ENCODE measurements at regions not wholly inside any gene's neighbourhood (a gene's known extent, or its start where the extent isn't known, plus 50 kb on each side); places are given as distances from the start of the nearest gene placed in this dataset.
"Not testable (repeated sequence)": the region's sequence is repeated elsewhere in the genome, so short reads cannot be mapped to it uniquely, and the experiment has no call there.

- DNase-seq = no peak
Measured at GRCh38 chr2:149863227-149863626, 275.7 kb upstream of the MMADHC start.

GRCh38 chr2:149861034-149861433, 273.5 kb upstream of the MMADHC start:
- DNase-seq = no peak

DNA sequence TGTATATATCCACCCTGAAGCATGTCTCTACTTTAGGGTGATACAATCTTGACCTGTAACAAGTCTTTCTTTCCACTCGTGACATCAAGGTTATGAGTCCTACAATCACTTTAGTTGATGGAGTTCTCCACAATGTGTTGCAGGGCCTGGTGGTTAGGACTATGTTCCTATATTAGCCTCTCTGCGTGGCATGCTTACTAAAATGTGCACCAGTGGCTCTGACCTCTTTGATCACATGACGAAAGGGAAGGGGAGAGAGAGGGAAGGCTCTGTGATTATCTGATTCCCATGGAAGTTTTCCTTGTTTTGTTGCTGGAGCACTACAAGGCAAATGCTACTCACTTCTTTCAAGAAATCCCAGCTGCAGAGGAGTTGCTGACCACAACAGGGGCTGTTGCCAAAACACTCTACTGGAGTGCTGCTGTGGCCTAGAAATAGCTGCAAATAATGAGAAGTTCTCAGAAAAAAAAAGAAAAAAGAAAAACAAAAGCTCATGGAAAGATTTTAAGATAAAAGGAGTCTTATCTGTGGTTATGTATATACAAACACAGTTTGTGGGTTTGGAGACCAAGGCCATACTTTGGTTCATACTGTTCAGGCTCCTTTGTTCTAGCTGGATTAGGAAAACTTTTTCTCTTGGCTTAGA, 272.8 kb upstream of the MMADHC start:
- peak; percentile 79 to 85 for DNase-seq

DNA sequence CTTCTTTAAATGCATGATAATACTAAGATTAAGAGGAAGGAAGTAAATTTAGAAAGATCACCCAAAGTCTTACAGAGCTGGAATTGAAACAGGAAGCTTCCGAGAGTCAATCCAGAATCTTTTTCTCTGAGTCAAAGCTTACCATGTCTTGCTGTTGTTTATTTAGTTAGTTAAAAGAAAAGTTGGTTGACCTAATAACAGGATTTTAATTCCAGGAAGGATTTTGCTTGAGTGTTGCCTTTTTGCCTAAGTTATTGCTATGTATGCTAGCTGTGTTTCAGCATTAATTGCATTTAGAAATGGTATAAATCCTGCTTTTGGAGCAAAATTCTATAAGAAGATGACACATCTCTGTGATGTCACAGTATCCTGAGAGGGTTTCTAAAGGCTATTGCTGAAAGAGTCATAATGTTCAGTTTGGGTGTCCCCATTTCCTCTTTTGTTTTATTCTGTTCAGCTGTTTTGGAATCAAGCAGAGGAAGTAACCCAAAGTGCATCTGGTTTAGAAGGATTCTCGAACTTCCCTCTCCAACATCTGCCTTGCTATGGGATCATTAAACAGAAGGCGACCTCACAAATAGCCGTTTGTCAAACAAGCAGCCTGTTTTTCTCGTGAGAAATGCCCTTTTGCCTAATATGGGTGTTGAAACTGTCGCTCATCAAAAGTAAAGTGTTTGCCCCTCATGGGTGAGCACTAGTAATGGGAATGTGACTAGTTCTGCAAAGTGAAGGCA, 271.5 kb upstream of the MMADHC start:
- no peak for DNase-seq

DNA sequence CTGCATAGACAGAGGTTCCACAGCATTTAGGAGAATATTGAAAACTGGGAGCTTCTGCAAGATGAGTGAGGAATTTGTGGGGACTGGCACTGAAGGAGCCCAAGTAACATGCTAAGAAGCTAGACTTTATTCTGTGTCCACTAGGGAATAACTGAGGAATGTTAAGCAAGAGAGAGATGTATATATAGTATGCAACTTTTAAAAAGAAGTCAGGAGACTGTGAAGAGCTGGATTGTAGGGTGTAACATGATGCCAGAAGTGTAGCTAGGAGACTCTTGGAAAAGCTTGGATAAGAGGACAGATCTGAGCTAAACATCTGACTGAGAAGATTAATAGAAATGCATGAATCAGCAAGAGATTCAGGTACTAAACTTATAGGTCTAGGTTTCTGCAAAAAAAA, 270.6 kb upstream of the MMADHC start:
- DNase-seq = no peak

DNA sequence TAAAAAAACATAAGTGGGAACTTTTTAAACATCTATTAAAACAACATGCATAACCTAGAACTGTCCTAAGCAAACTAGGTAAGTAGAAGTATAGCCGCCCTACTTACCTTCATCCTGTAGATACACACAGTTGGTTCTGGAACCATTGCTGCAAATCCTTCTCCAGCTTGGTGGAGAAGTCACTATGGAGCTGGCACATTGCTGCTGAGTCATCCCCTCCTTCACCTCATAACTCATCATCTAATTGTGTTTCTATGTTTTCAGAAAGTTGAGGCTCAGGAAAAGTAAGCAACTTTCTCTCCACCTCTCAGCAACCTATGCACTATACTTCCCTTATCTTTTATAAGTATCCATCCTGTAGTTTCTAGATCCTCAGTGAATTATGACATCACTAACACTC, 269.8 kb upstream of the MMADHC start:
- no peak for DNase-seq

DNA sequence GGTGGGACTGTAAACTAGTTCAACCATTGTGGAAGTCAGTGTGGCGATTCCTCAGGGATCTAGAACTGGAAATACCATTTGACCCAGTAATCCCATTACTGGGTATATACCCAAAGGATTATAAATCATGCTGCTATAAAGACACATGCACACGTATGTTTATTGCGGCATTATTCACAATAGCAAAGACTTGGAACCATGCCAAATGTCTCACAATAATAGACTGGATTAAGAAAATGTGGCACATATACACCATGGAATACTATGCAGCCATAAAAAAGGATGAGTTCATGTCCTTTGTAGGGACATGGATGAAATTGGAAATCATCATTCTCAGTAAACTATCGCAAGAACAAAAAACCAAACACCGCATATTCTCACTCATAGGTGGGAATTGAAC, 268.3 kb upstream of the MMADHC start:
- not testable (repeated sequence) for DNase-seq

DNA sequence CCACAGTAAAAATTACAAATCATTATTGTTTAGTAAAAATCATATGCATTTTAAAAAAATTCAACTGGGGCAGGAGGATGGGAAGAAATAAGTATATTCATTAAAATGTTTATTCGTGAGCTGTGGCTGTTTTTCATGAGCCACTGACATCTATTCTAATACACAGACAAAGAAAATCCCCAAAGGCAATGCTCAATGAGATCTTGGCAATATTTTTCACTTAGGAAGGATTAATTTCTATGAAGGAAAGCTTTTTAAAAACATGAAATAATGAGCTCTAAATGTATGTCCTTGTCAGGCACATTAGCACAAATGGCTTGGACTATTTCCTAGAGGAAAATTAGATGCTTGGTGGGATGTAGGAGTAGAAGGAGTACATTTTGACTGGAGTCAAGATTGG, 262.0 kb upstream of the MMADHC start:
- DNase-seq = no peak

DNA sequence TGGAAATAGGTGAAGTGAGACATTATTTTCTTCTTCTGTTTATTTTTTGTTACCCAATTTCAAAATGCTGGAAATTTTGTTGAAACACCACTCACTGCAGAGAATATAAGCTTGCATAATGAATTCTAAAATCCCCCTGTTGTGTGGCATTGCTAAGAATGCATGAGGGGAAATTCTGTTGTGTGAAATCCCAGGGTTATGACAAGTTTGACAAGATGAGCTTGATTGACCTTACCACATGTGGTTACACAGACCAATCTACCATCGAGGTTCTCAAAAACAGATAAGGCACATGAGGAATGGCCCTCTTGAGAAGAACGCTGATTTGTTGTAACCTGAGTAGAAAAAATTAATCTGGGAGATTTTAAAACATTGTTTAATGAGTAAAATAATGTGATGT, 261.6 kb upstream of the MMADHC start:
- DNase-seq = no peak

GRCh38 chr2:149841396-149841795, 253.8 kb upstream of the MMADHC start:
- no peak for DNase-seq

- no peak for DNase-seq
Measured at GRCh38 chr2:149832324-149832723, 244.7 kb upstream of the MMADHC start.

- no peak for DNase-seq
Measured at GRCh38 chr2:149828520-149829210, 241.1 kb upstream of the MMADHC start.

DNA sequence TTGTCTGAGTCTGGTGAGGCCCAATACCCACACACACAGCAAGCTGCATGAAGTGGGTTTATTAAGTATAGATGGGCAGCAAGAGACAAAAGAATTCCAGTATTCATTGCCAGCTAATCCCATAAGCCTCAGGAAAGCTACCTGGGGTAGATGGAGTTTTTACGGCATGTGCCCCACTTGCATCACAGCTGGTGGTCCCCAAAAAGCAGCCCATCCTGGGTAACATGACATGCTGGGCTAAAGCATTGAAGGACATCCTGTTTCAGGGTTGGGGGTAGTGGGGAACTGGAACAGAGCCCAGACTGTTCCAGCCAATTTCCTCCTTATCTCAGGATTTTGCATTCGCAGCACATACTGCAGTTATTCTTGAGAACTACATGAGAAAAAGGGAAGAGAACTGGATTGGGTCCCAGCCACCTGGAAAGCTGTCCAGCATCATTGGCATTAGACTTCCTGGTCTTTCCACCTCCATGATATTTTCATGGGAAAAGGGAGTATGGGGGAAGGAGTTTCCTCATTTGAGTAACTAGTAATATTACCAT, 240.1 kb upstream of the MMADHC start:
- DNase-seq = peak in 1 of 2 donors; percentile 21

GRCh38 chr2:149826471-149827125, 239.0 kb upstream of the MMADHC start:
- DNase-seq = no peak

DNA sequence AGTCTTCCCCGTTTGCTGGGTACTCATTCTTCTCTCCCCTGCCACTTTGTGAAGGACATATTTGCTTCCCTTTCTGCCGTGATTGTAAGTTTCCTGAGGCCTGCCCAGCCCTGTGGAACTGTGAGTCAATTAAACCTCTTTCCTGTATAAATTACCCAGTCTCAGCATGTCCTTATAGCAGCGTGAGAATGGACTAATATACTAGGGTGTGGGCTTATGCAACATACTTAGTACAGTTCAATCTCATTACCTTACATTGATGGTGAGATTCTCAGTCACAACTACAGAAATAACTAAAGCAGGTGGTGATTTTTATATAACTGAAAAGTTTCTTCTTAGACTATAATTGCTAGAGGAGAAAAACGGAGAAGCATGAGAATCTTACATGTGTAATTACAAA, 237.9 kb upstream of the MMADHC start:
- DNase-seq = no peak

- no peak for DNase-seq
Measured at GRCh38 chr2:149824136-149824535, 236.6 kb upstream of the MMADHC start.

GRCh38 chr2:149819356-149819957, 231.9 kb upstream of the MMADHC start:
- no peak for DNase-seq

DNA sequence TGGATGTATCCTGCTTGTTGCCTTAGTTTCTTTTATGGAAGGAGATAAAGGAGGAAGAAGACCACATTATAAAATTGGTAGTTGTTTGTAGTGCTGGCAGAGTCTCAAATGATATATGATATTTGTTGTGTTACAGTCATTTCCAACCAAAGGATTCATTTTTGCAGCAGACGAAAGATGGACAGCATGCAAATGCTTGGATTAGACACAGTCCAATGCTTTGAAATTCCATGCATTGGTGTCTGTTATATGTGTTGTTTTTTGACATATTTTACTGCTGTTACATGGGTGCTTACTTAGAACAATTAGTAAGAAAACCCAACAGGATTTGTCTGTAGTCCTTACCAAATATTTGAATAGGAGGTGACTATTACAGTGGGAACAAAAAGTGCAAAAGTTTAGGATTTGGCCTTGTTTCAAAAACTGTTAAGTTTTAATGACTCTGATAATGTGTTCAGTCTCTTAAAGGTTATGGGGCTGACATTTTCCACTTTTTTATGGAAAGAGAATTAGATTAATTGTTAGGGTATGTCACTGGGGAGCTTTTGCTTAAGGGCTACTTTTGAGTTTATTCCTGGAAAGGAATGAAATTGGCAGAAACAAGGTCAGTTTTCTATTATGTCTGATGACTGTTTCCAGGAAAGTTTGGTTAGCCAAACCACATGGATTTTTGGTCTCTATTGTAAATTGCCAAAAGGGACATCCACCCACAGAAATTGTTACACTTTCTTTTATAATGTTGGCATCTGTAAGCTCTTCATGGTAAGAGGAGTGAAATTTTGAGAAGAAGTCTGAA, 229.4 kb upstream of the MMADHC start:
- DNase-seq = no peak

DNA sequence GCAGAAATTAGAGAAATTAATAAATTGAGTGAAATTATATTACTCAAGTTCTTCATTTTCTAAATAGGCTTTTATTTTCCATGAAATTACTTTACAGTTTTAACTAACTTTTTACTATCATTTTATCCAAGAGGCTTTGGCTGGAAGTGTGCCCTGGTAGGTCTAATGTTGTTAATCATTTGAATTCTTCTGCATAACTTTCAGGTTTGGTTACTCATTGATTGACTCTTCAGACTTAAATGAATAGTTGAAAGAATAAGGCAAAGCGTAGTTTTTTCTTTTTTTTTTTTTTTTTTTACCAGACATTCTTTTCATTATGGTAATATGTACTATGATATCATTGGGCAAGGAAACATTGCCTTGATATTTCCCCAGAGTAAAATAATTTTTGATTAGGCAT, 228.4 kb upstream of the MMADHC start:
- DNase-seq = no peak

DNA sequence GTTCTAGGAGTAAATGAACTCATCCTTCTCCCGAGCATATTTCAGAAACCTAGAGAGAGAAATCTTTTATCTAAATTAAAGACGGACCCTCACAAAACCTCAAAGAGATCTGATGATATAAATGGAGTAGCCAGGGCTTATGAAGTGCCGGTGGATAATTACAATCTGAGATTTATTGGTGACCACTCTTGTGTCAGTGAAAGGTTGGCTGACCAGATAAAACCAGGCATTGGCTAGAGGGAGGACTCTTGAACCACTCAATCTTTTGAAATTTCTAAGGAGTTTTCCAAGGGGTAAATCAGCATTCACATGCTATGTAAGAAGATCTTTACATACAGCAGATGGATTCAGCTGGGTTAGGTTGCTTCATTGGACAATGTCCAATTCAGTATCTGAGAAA, 227.3 kb upstream of the MMADHC start:
- DNase-seq = no peak

- DNase-seq = no peak
Measured at GRCh38 chr2:149814049-149814448, 226.5 kb upstream of the MMADHC start.
